Activated CD4-positive, alpha-beta T cell treated with anti-CD3 and anti-CD28 coated beads for 36 hours (primary cell): ENCODE measurements at regions not wholly inside any gene's neighbourhood (a gene's known extent, or its start where the extent isn't known, plus 50 kb on each side); places are given as distances from the start of the nearest gene placed in this dataset.

Experiments
- ATAC-seq: fragments of 200-7000 bp; cut with Tn5 transposase; one replicate; pipeline ENCODE4 v1.10.0; 2021; ENCODE audit warnings: mild to moderate bottlenecking, moderate library complexity
- CTCF ChIA-PET: fragments of 350-600 bp; sonication (Branson Sonifier 250); formaldehyde crosslinking; loops from one replicate; lab custom pipeline; 2021; ENCODE audit warnings: antibody characterized with exemption; lab: Charles Lee
- POLR2A ChIA-PET: fragments of 350-600 bp; sonication (Branson Sonifier 250); formaldehyde crosslinking; loops from one replicate; lab custom pipeline; 2021; ENCODE audit warnings: antibody characterized with exemption, inconsistent platforms; lab: Charles Lee
- DNase-seq: peaks from one replicate; pipeline ENCODE4 v3.0.0-alpha.2; 2020
- H3K27ac Mint-ChIP-seq: one replicate; pipeline ENCODE4 v1.8.0; 2021; ENCODE audit warnings: mixed read lengths
- H3K27me3 Mint-ChIP-seq: one replicate; pipeline ENCODE4 v1.8.0; 2021; ENCODE audit warnings: mixed read lengths
- H3K36me3 Mint-ChIP-seq: one replicate; pipeline ENCODE4 v1.8.0; 2021; ENCODE audit warnings: low read depth, mixed read lengths
- H3K4me1 Mint-ChIP-seq: one replicate; pipeline ENCODE4 v1.8.0; 2021; ENCODE audit warnings: mixed read lengths
- H3K4me3 Mint-ChIP-seq: one replicate; pipeline ENCODE4 v1.8.0; 2021; ENCODE audit warnings: mild to moderate bottlenecking, moderate library complexity, mixed read lengths
- H3K9me3 Mint-ChIP-seq: one replicate; pipeline ENCODE4 v1.8.0; 2021; ENCODE audit warnings: low read depth, mixed read lengths
- intact Hi-C, 2 experiments: fragments of 100-400 bp; cut with DNase I in 1 of 2; cut with micrococcal nuclease in 1 of 2; formaldehyde crosslinking; loops; one replicate each; pipeline versions ENCODE4 v1.14.2 to v1.15.1; 2022 to 2024; cut with DNase I, micrococcal nuclease

- peaks cover 15% of the 10 kb centered on the region for H3K27me3 Mint-ChIP-seq
- no peak overlapping the region for H3K27ac Mint-ChIP-seq
- POLR2A ChIA-PET = no interaction called here
- H3K36me3 Mint-ChIP-seq = no peaks in the 10 kb centered on the region
- H3K9me3 Mint-ChIP-seq = no peaks in the 10 kb centered on the region
- H3K4me3 Mint-ChIP-seq = no peak overlapping the region
- no peaks in the 10 kb centered on the region for H3K4me1 Mint-ChIP-seq
- intact Hi-C loops = no loop called here
- CTCF ChIA-PET = interaction anchor here (0.8 to 1.1 kb wide), 2 partner anchors 28 to 630 kb away, joined by 3 read pairs; no protein-coding TSS in a partner anchor
- DNase-seq = no peak
- ATAC-seq = no peak
These were observed 95.4 kb downstream of the RPS12 start for GRCh38 chr6:132909742-132910141.

GRCh38 chr6:132910759-132911158 lies 96.4 kb downstream of the RPS12 start:
- ChIA-PET POLR2A (no interaction called here), CTCF (no interaction called here)
- intact Hi-C loops = no loop called here
- no peak for DNase-seq
- no peak overlapping the region for H3K4me3 Mint-ChIP-seq
- H3K27ac Mint-ChIP-seq = no peak overlapping the region
- H3K4me1 Mint-ChIP-seq = no peaks in the 10 kb centered on the region
- no peak for ATAC-seq
- peaks cover 16% of the 10 kb centered on the region for H3K27me3 Mint-ChIP-seq
- no peaks in the 10 kb centered on the region for H3K9me3 Mint-ChIP-seq
- no peaks in the 10 kb centered on the region for H3K36me3 Mint-ChIP-seq

- no peak overlapping the region for H3K27ac Mint-ChIP-seq
- no peaks in the 10 kb centered on the region for H3K4me1 Mint-ChIP-seq
- POLR2A ChIA-PET = no interaction called here
- H3K36me3 Mint-ChIP-seq = no peaks in the 10 kb centered on the region
- DNase-seq (no peak), ATAC-seq (no peak)
- no peaks in the 10 kb centered on the region for H3K9me3 Mint-ChIP-seq
- no peak overlapping the region for H3K4me3 Mint-ChIP-seq
- intact Hi-C loops = no loop called here
- CTCF ChIA-PET = no interaction called here
- peaks cover 22% of the 10 kb centered on the region for H3K27me3 Mint-ChIP-seq
These were observed 104.9 kb downstream of the RPS12 start for GRCh38 chr6:132919045-132919860.

- ChIA-PET POLR2A (no interaction called here), CTCF (no interaction called here)
- Mint-ChIP-seq H3K9me3 (no peaks in the 10 kb centered on the region), H3K36me3 (no peaks in the 10 kb centered on the region), H3K27me3 (peaks cover 17% of the 10 kb centered on the region), H3K27ac (no peak overlapping the region), H3K4me3 (no peak overlapping the region), H3K4me1 (no peaks in the 10 kb centered on the region)
- DNase-seq (no peak), ATAC-seq (no peak)
- intact Hi-C loops = no loop called here
These were observed 113.3 kb downstream of the RPS12 start for GRCh38 chr6:132927713-132928112.

- Mint-ChIP-seq H3K4me3 (no peak overlapping the region), H3K27me3 (peaks cover 19% of the 10 kb centered on the region), H3K27ac (no peak overlapping the region), H3K36me3 (no peaks in the 10 kb centered on the region), H3K9me3 (no peaks in the 10 kb centered on the region), H3K4me1 (no peaks in the 10 kb centered on the region)
- ATAC-seq (no peak), DNase-seq (no peak)
- ChIA-PET POLR2A (no interaction called here), CTCF (interaction anchor here (0.6 to 0.7 kb wide), 2 partner anchors 14 to 277 kb away, joined by 3 read pairs; no protein-coding TSS in a partner anchor)
- intact Hi-C loops = no loop called here
These were observed 114.8 kb downstream of the RPS12 start for GRCh38 chr6:132929141-132929540.

GRCh38 chr6:132931313-132931712 lies 116.9 kb downstream of the RPS12 start:
- Mint-ChIP-seq H3K4me1 (no peaks in the 10 kb centered on the region), H3K27ac (no peak overlapping the region), H3K27me3 (peaks cover 19% of the 10 kb centered on the region), H3K36me3 (no peaks in the 10 kb centered on the region), H3K4me3 (no peak overlapping the region), H3K9me3 (no peaks in the 10 kb centered on the region)
- ATAC-seq (no peak), DNase-seq (no peak)
- intact Hi-C loops = no loop called here
- POLR2A ChIA-PET = no interaction called here
- CTCF ChIA-PET = no interaction called here

GRCh38 chr6:132931936-132932514 lies 117.7 kb downstream of the RPS12 start:
- ChIA-PET CTCF (no interaction called here), POLR2A (no interaction called here)
- Mint-ChIP-seq H3K4me3 (no peak overlapping the region), H3K4me1 (no peaks in the 10 kb centered on the region), H3K27me3 (peaks cover 17% of the 10 kb centered on the region), H3K9me3 (no peaks in the 10 kb centered on the region), H3K36me3 (no peaks in the 10 kb centered on the region), H3K27ac (no peak overlapping the region)
- intact Hi-C loops = no loop called here
- ATAC-seq = no peak
- DNase-seq = no peak

GRCh38 chr6:132932588-132932987 lies 118.2 kb downstream of the RPS12 start:
- Mint-ChIP-seq H3K27ac (no peak overlapping the region), H3K27me3 (peaks cover 15% of the 10 kb centered on the region), H3K9me3 (no peaks in the 10 kb centered on the region), H3K4me1 (no peaks in the 10 kb centered on the region), H3K4me3 (no peak overlapping the region), H3K36me3 (no peaks in the 10 kb centered on the region)
- ChIA-PET POLR2A (no interaction called here), CTCF (no interaction called here)
- no peak for ATAC-seq
- intact Hi-C loops = no loop called here
- no peak for DNase-seq

GRCh38 chr6:132933090-132933489 lies 118.7 kb downstream of the RPS12 start:
- CTCF ChIA-PET = no interaction called here
- DNase-seq = no peak
- intact Hi-C loops = no loop called here

GRCh38 chr6:132934496-132934895 lies 120.1 kb downstream of the RPS12 start:
- H3K27ac Mint-ChIP-seq = no peak overlapping the region
- peaks cover 12% of the 10 kb centered on the region for H3K27me3 Mint-ChIP-seq
- intact Hi-C loops = no loop called here
- ATAC-seq (no peak), DNase-seq (no peak)
- H3K4me3 Mint-ChIP-seq = no peak overlapping the region
- H3K9me3 Mint-ChIP-seq = no peaks in the 10 kb centered on the region
- CTCF ChIA-PET = interaction anchor here (0.8 to 1.2 kb wide), 2 partner anchors 9 to 28 kb away, joined by 3 read pairs; no protein-coding TSS in a partner anchor
- no peaks in the 10 kb centered on the region for H3K4me1 Mint-ChIP-seq
- no peaks in the 10 kb centered on the region for H3K36me3 Mint-ChIP-seq
- POLR2A ChIA-PET = no interaction called here

More at GRCh38 chr6:132933090-132933489, 118.7 kb downstream of the RPS12 start:
- POLR2A ChIA-PET = no interaction called here
- H3K4me3 Mint-ChIP-seq = no peak overlapping the region
- H3K4me1 Mint-ChIP-seq = no peaks in the 10 kb centered on the region
- ATAC-seq = no peak
- H3K36me3 Mint-ChIP-seq = no peaks in the 10 kb centered on the region
- H3K27me3 Mint-ChIP-seq = peaks cover 13% of the 10 kb centered on the region
- H3K27ac Mint-ChIP-seq = no peak overlapping the region
- H3K9me3 Mint-ChIP-seq = no peaks in the 10 kb centered on the region

GRCh38 chr6:132936646-132937045 lies 122.3 kb downstream of the RPS12 start:
- no peak overlapping the region for H3K4me3 Mint-ChIP-seq
- DNase-seq (no peak), ATAC-seq (no peak)
- H3K27ac Mint-ChIP-seq = no peak overlapping the region
- intact Hi-C loops = no loop called here
- POLR2A ChIA-PET = no interaction called here
- no peaks in the 10 kb centered on the region for H3K36me3 Mint-ChIP-seq
- H3K4me1 Mint-ChIP-seq = no peaks in the 10 kb centered on the region
- CTCF ChIA-PET = interaction anchor here (1.2 kb wide), 1 partner anchor 27 kb away, joined by 3 read pairs; no protein-coding TSS in a partner anchor
- no peaks in the 10 kb centered on the region for H3K9me3 Mint-ChIP-seq
- peaks cover 4% of the 10 kb centered on the region for H3K27me3 Mint-ChIP-seq

- Mint-ChIP-seq H3K4me3 (no peak overlapping the region), H3K9me3 (no peaks in the 10 kb centered on the region), H3K36me3 (no peaks in the 10 kb centered on the region), H3K27me3 (peaks cover 4% of the 10 kb centered on the region), H3K27ac (no peak overlapping the region), H3K4me1 (no peaks in the 10 kb centered on the region)
- intact Hi-C loops = no loop called here
- ChIA-PET CTCF (interaction anchor here (0.6 to 1.2 kb wide), 4 partner anchors 27 to 681 kb away, joined by 3 read pairs; no protein-coding TSS in a partner anchor), POLR2A (no interaction called here)
- ATAC-seq (no peak), DNase-seq (peak; percentile 56)
These were observed 123.1 kb downstream of the RPS12 start for GRCh38 chr6:132937466-132937906.
